SH-SY5Y (cell line): ENCODE measurements at regions not wholly inside any gene's neighbourhood (a gene's known extent, or its start where the extent isn't known, plus 50 kb on each side); places are given as distances from the start of the nearest gene placed in this dataset.

Experiments used
- GATA2 ChIP-seq: IDR thresholded peaks from 2 replicates; pipeline ENCODE4 v1.6.1; 2011; ENCODE audit warnings: mild to moderate bottlenecking, low read depth, low read length
- GATA3 ChIP-seq: IDR thresholded peaks from 2 replicates; pipeline ENCODE4 v1.6.1; 2011; ENCODE audit warnings: low read depth, mild to moderate bottlenecking, low read length, moderate library complexity

- TF ChIP-seq GATA2 (no peak), GATA3 (no peak)
Observed at GRCh38 chr4:152189451-152190179, 346.3 kb downstream of the FBXW7 start.

GRCh38 chr4:152188801-152189200 lies 347.1 kb downstream of the FBXW7 start:
- TF ChIP-seq GATA2 = no peak

- TF ChIP-seq GATA3 = no peak
- TF ChIP-seq GATA2 = no peak
Observed at GRCh38 chr4:152187693-152188092, 348.2 kb downstream of the FBXW7 start.

- no peak for TF ChIP-seq GATA2
- no peak for TF ChIP-seq GATA3
Observed at GRCh38 chr4:152185786-152186550, 349.9 kb downstream of the FBXW7 start.

- TF ChIP-seq GATA2 (no peak), GATA3 (no peak)
Observed at GRCh38 chr4:152181150-152181549, 354.7 kb downstream of the FBXW7 start.

GRCh38 chr4:152180369-152180768 lies 355.5 kb downstream of the FBXW7 start:
- TF ChIP-seq GATA3 = no peak
- no peak for TF ChIP-seq GATA2

- TF ChIP-seq GATA3 = no peak
- no peak for TF ChIP-seq GATA2
Observed at GRCh38 chr4:152176627-152177214, 359.2 kb downstream of the FBXW7 start.

- TF ChIP-seq GATA2 (no peak), GATA3 (no peak)
Observed at GRCh38 chr4:152175586-152175985, 360.3 kb downstream of the FBXW7 start.

- TF ChIP-seq GATA2 (no peak), GATA3 (no peak)
Observed at GRCh38 chr4:152172146-152172545, 363.7 kb downstream of the FBXW7 start.

- TF ChIP-seq GATA3 (peak; percentile 44; the same call in 1 of the 2 replicates), GATA2 (peak; percentile 12; the same call in 1 of the 2 replicates)
Observed at GRCh38 chr4:152171556-152171955, 364.3 kb downstream of the FBXW7 start.

- TF ChIP-seq GATA2 (no peak), GATA3 (no peak)
Observed at GRCh38 chr4:152169683-152170082, 366.2 kb downstream of the FBXW7 start.

GRCh38 chr4:152168987-152169616 lies 366.8 kb downstream of the FBXW7 start:
- TF ChIP-seq GATA2 = no peak
- TF ChIP-seq GATA3 = no peak

- no peak for TF ChIP-seq GATA3
- TF ChIP-seq GATA2 = no peak
Observed at GRCh38 chr4:152166567-152166966, 369.3 kb downstream of the FBXW7 start.

- TF ChIP-seq GATA2 (no peak), GATA3 (no peak)
Observed at GRCh38 chr4:152165846-152166245, 370.0 kb downstream of the FBXW7 start.
